ENCODE measurements at regions not wholly inside any gene's neighbourhood (a gene's known extent, or its start where the extent isn't known, plus 50 kb on each side); places are given as distances from the start of the nearest gene placed in this dataset.
"Not testable (repeated sequence)": the region's sequence is repeated elsewhere in the genome, so short reads cannot be mapped to it uniquely, and the experiment has no call there.

- no peak for DNase-seq
Measured at GRCh38 chr14:30445852-30446251, 113.1 kb upstream of the G2E3 start.

- DNase-seq = no peak
Measured at GRCh38 chr14:30450631-30451545, 108.1 kb upstream of the G2E3 start.

GRCh38 chr14:30456296-30456695 lies 102.7 kb upstream of the G2E3 start:
- no peak for DNase-seq

- no peak for DNase-seq
Measured at GRCh38 chr14:30462358-30462757, 96.6 kb upstream of the G2E3 start.

- DNase-seq = no peak
Measured at GRCh38 chr14:30464481-30464880, 94.5 kb upstream of the G2E3 start.

- DNase-seq = no peak
Measured at GRCh38 chr14:30468354-30468753, 90.6 kb upstream of the G2E3 start.

GRCh38 chr14:30471980-30472379 lies 87.0 kb upstream of the G2E3 start:
- DNase-seq = no peak

GRCh38 chr14:30473846-30474696 lies 84.9 kb upstream of the G2E3 start:
- not testable (repeated sequence) for DNase-seq

- no peak for DNase-seq
Measured at GRCh38 chr14:30482276-30482675, 76.7 kb upstream of the G2E3 start.

- no peak for DNase-seq
Measured at GRCh38 chr14:30484201-30484600, 74.8 kb upstream of the G2E3 start.

- DNase-seq = no peak
Measured at GRCh38 chr14:30484976-30485375, 74.0 kb upstream of the G2E3 start.

GRCh38 chr14:30496852-30497251 lies 62.1 kb upstream of the G2E3 start:
- DNase-seq = no peak

- no peak for DNase-seq
Measured at GRCh38 chr14:30499358-30499757, 59.6 kb upstream of the G2E3 start.

GRCh38 chr14:30500222-30500621 lies 58.7 kb upstream of the G2E3 start:
- DNase-seq = no peak

- no peak for DNase-seq
Measured at GRCh38 chr14:30507209-30507608, 51.7 kb upstream of the G2E3 start.

Data from activated naive CD4-positive, alpha-beta T cell treated with anti-CD3 and anti-CD28 coated beads, Interleukin-2, amount 50 U/mL, for 16 hours (primary cell).